ENCODE measurements at regions not wholly inside any gene's neighbourhood (a gene's known extent, or its start where the extent isn't known, plus 50 kb on each side); places are given as distances from the start of the nearest gene placed in this dataset.
"Not testable (repeated sequence)": the region's sequence is repeated elsewhere in the genome, so short reads cannot be mapped to it uniquely, and the experiment has no call there.

GRCh38 chr12:89227774-89228173 is 124.5 kb downstream of the DUSP6 start:
- DNase-seq (ENCODE audit: low read depth in 2 of 2): no peak

- DNase-seq (ENCODE audit: low read depth in 2 of 2): peak in 1 of 2 donors; percentile 13
Observed at GRCh38 chr12:89225808-89226411, 126.4 kb downstream of the DUSP6 start.

GRCh38 chr12:89225401-89225800 is 126.9 kb downstream of the DUSP6 start:
- DNase-seq (ENCODE audit: low read depth in 2 of 2): peak; percentile 51 to 65

- DNase-seq (ENCODE audit: low read depth in 2 of 2): not testable (repeated sequence)
Observed at GRCh38 chr12:89222580-89222979, 129.7 kb downstream of the DUSP6 start.

- no peak for DNase-seq (ENCODE audit: low read depth in 2 of 2)
Observed at GRCh38 chr12:89217472-89217871, 134.8 kb downstream of the DUSP6 start.

GRCh38 chr12:89216211-89216952 is 135.9 kb downstream of the DUSP6 start:
- DNase-seq (ENCODE audit: low read depth in 2 of 2): no peak

GRCh38 chr12:89215196-89215595 is 137.1 kb downstream of the DUSP6 start:
- DNase-seq (ENCODE audit: low read depth in 2 of 2): no peak

GRCh38 chr12:89213747-89214146 is 138.6 kb downstream of the DUSP6 start:
- no peak for DNase-seq (ENCODE audit: low read depth in 2 of 2)

- DNase-seq (ENCODE audit: low read depth in 2 of 2): no peak
Observed at GRCh38 chr12:89213139-89213538, 139.2 kb downstream of the DUSP6 start.

- DNase-seq (ENCODE audit: low read depth in 2 of 2): no peak
Observed at GRCh38 chr12:89212339-89212771, 139.9 kb downstream of the DUSP6 start.

- DNase-seq (ENCODE audit: low read depth in 2 of 2): no peak
Observed at GRCh38 chr12:89211456-89211855, 140.8 kb downstream of the DUSP6 start.

GRCh38 chr12:89210277-89210676 is 142.0 kb downstream of the DUSP6 start:
- DNase-seq (ENCODE audit: low read depth in 2 of 2): no peak

- DNase-seq (ENCODE audit: low read depth in 2 of 2): no peak
Observed at GRCh38 chr12:89208661-89209096, 143.6 kb downstream of the DUSP6 start.

- DNase-seq (ENCODE audit: low read depth in 2 of 2): no peak
Observed at GRCh38 chr12:89206390-89206789, 145.9 kb downstream of the DUSP6 start.

GRCh38 chr12:89205517-89205916 is 146.8 kb downstream of the DUSP6 start:
- no peak for DNase-seq (ENCODE audit: low read depth in 2 of 2)

GRCh38 chr12:89203144-89203543 is 149.2 kb downstream of the DUSP6 start:
- no peak for DNase-seq (ENCODE audit: low read depth in 2 of 2)

GRCh38 chr12:89200217-89200616 is 152.1 kb downstream of the DUSP6 start:
- DNase-seq (ENCODE audit: low read depth in 2 of 2): no peak

- DNase-seq (ENCODE audit: low read depth in 2 of 2): no peak
Observed at GRCh38 chr12:89195470-89195869, 156.8 kb downstream of the DUSP6 start.

- no peak for DNase-seq (ENCODE audit: low read depth in 2 of 2)
Observed at GRCh38 chr12:89194683-89195082, 157.6 kb downstream of the DUSP6 start.

- no peak for DNase-seq (ENCODE audit: low read depth in 2 of 2)
Observed at GRCh38 chr12:89192429-89192828, 159.9 kb downstream of the DUSP6 start.

GRCh38 chr12:89191597-89191996 is 160.7 kb downstream of the DUSP6 start:
- DNase-seq (ENCODE audit: low read depth in 2 of 2): not testable (repeated sequence)

- no peak for DNase-seq (ENCODE audit: low read depth in 2 of 2)
Observed at GRCh38 chr12:89189448-89189847, 162.9 kb downstream of the DUSP6 start.

- DNase-seq (ENCODE audit: low read depth in 2 of 2): no peak
Observed at GRCh38 chr12:89187507-89187906, 164.8 kb downstream of the DUSP6 start.
